HG02678 (cell line): ENCODE measurements at regions not wholly inside any gene's neighbourhood (a gene's known extent, or its start where the extent isn't known, plus 50 kb on each side); places are given as distances from the start of the nearest gene placed in this dataset.

ENCODE experiments used
- ATAC-seq: cut with Tn5 transposase; IDR thresholded peaks from one replicate; pipeline ENCODE4 v1.9.1; 2021; ENCODE audit warnings: mild to moderate bottlenecking, moderate library complexity; ENCODE audit not compliant: unreplicated experiment

DNA sequence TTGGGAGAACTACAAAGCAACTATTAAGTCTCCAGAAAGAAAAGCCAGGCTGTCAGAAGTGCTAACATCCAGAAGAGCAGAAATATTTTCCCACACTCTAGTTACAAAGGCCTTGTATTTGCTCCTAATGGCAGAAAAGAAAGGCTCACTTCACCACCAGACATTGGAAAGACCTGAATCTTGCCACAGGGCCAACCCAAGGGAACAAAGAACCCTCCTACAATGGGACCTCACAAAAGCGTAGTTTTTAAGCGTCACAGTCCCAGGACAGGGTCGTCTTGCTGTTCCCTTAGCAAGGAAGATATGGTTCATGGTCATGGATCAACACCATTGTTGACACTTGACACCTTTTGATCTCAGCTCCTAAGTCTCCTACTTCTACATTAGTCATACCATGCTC lies 119.1 kb downstream of the RPS29 start:
- no peak for ATAC-seq

DNA sequence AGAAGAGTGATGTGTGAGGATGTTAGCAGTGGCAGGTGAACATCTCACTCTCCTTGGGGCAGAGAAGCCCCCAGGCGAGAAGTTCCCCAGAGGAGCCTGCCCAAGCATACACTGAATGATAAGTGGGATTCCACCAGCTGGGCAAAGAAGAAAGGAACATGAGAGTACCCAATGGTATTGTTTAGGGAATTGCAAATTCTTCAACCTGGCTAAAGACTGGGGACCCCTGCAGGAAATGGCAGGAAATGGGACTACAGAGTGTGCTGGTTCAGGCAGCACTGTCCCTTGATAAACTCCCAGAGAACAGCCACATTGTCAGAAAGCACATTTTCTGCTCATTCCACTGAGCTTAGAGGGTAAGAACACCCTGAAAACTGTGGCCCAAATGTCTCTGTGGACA lies 121.3 kb downstream of the RPS29 start:
- ATAC-seq = no peak

DNA sequence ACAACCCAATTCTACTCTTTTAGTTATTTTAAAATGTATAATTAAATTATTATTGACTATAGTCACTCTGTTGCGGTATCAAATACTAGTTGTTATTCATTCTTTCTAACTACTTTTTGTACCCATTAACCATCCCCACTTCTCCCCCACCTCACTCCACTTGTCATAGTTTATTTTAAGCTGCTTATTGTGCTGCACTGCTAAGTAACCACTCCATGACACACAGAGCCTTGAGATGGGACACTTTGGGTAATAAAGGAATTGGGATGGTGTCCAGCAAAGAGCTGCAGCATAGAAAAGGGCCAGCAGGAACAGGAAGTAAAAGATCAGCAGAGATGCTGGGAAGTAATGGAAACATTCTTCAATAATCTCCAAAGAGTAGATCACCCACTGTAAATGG lies 123.0 kb downstream of the RPS29 start:
- ATAC-seq = no peak

GRCh38 chr14:49461529-49462401 lies 124.4 kb downstream of the RPS29 start:
- ATAC-seq = peak; percentile 90

DNA sequence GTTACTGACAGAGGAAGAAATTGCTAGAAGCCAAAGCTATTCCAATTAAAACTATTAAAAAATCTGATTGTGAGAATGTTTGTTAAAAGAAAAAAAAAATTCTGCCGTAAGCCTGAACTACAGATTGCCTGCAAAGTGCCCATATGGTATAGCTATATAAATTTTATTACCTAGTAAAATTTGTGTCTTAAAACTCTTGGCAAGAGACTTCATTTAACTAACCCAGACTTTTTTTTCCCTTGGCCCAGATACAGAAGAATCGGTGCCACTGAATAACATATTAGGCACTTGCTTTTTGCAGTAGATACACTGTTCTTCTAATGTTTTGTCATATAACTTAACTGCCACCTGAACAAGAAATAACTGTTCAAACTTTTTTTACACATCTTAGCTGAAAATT lies 125.5 kb downstream of the RPS29 start:
- no peak for ATAC-seq

- no peak for ATAC-seq
Measured at GRCh38 chr14:49456589-49456988, 129.6 kb downstream of the RPS29 start.

GRCh38 chr14:49451938-49452337 lies 134.2 kb downstream of the RPS29 start:
- ATAC-seq = no peak

- ATAC-seq = no peak
Measured at GRCh38 chr14:49449749-49450148, 136.4 kb downstream of the RPS29 start.

- ATAC-seq = no peak
Measured at GRCh38 chr14:49447540-49448107, 138.6 kb downstream of the RPS29 start.

DNA sequence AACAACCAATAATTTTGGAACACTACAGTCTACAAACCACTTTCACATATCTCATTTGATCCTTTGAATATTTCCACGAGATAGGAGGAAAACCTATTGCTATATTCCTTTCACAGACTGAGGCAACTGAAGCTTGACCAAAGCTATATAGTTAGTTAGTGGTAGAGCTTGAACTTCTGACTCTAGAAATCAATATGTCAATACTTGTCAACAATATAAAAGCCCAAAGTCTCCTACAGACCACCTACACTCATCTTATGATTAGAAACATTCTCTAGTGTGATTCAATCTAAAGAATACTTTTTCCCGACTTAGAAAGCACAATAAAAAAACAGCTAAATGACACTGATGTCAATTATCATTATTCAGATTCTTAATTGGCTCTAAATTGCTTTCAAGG lies 139.4 kb downstream of the RPS29 start:
- ATAC-seq = no peak

DNA sequence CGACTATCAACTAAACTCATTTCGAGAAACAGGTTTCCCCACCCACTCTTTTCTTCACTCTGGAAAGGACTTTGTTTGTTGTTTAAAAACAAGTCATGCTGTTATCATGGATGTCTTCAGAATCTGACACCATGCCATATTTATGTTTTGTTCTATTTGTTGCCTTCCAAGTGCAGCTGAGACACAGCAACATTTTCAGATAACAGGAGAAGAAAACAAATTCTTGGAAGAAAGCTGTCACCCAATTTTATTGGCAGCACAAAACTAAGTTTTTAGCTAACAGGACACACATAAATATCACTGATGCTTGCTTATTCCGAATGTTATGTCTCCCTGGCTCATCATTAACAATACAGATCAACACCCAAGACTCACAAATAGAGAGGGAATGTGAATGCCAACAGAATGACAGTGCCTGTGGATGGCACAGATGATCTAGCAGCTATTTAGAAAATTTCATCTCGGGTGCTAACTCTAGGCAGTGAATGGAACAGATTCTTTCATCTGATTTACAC lies 147.9 kb downstream of the RPS29 start:
- ATAC-seq = no peak

DNA sequence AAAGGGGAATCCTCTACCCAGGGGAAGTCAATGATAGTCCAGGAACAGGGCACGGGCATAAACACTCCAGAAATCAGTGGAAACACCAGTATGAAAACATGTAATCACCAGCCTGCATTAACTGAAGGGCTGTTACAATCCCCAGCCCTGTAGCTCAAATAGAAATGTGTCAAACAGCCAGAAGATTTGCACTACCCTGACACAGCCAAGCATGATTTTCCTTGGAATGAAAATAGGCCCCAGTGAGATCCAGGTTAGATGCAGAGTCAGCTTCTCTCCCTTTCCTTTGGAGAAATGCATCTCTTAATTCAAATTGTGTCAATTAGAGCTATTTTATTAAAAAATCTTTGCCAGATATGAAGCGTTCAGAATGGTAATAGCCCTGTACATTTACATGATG lies 158.1 kb downstream of the RPS29 start:
- no peak for ATAC-seq

DNA sequence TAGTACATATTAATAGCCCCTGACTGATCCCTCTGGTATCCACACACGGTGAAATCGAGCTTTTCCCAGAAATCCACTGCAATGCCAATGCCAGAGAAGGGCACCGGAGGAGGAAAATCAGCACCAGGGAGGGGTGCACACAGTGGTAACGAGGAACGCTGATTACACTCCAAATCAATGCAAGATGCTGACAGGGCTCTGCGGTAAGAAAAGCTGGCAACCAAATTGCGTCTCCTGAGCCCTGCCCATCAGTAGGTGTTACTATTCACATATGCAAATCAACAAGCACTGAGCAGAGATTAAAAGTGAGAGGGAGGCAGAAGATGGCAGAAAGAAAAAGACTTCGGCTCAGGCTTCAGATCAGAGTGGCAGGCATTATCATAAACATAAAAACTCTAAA lies 159.1 kb downstream of the RPS29 start:
- ATAC-seq = no peak

DNA sequence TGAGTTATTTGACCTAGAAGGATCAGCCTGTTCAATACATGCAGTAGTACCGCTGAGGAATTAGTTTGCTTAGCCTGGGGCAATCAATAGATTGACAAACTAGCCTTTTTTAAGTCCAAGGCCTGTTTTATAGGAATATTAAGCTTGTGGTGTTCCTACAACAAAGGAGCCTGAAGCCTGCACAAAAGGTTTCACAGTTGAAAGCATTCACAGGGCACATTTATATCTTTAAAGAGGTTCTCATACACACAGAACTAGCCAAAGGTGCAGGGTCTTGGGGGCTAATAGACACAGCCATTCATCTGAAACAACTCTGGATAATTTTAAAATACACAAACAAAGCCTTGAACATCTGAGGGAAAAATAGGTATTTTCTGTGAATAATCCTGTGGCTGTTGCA lies 160.3 kb downstream of the RPS29 start:
- ATAC-seq = no peak

- no peak for ATAC-seq
Measured at GRCh38 chr14:49424436-49425331, 161.5 kb downstream of the RPS29 start.

GRCh38 chr14:49420201-49420600 lies 166.0 kb downstream of the RPS29 start:
- ATAC-seq = no peak

DNA sequence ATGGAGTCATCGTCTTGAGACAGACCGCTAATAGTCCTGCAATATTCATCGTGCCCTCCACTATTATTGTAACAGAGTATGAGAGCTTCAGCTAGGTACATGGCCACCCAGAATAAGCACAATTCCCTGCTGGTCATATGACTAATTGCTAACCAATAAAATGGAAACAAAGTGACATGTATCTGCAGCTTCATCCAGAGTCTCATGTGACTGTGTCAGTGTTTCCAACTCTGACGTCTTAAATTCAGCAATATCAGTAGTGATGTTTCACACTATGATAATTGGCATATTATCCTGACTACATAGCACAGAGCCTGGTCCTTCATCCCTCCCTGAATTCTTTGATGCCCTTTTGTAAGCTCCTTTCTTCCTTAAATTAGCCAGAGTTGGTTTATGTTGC lies 167.4 kb downstream of the RPS29 start:
- no peak for ATAC-seq

DNA sequence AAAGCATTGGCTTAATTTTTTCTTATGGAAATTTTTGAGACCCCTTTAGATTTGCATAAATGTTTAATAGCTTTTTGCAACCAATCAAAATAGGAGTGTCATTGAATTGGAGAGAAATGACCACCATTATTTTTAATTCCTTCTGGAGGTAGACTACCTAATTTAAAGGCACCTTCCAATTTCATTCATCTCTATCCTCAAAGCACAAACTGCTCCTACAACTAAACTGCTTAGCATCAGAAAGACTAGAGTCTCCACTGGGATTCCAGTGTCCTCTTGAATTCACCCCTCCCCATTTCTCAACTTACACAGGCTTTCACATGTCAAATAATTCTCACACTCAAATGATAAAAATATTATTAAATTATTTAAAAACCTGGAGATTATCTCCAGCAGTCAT lies 168.4 kb downstream of the RPS29 start:
- no peak for ATAC-seq

DNA sequence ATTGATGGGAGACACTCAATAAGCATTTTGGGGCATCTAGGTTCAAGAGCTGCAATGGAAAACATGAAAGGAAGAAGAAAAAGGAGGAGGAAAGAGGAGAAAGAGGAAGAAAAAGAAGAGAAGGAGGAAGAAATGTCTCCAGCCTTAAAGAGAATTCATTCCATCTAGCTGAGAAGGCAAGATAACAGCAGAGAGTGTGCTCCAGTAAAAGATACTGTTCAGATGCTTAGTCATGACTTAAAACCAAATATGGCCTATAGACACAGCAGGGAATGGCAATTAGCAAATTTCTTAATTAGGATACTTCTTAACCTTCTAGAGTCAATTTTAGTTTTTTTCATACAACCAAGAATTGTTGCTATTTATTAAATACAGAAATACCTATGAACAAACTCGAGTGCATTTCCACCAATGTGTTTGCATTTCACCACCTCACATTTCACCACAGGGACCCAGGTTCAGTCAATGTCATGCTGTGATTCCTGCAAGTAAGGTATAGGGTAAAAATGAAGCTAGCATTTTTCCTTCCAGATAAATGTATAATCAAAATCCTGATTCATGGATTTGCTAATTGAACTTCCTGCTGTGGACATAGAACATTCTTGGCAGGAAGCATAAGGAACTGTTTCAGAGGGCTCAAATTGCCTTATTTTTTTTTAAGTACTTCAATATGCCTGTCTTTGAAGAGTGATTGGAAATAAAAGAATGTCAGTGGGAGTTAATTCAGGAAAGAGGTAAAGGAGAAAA lies 177.8 kb downstream of the RPS29 start:
- no peak for ATAC-seq

DNA sequence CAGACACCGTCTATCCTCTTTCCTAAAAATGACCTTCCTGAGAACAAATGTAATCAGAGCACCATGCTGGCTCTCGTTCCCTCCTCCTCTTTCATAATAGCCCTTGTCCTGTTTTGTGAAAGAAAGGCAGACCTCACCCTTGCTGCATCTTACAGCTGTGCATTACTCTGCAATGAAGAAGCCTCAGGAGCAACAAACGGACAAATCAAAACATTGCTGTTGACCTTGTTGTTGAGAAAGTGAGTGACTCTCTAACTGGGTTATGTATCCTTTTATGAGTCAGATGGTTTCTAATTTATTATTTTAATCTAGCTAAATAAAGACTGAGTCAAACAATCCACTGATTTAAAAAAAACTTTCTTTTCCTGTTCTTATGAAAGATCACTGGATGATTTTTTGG lies 180.9 kb downstream of the RPS29 start:
- no peak for ATAC-seq

DNA sequence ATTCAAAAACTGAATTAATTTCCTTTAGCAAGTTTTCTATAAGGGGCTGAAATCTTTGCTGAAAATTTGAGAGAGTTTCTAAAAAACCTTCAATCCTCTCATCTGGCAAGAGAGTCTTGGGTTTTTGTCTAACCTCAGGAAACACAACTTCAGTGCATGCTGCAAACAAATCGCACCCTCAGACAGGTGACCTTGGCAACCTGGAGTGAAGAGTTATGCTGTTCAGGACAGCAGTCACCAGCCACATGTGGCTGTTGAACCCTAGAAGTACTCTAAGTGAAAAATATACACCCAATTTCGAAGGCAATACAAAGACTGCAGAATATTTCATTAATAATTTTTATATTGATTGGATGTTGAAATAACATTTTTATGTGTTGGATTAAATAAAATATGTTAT lies 184.8 kb downstream of the RPS29 start:
- ATAC-seq = no peak
